ENCODE measurements at regions not wholly inside any gene's neighbourhood (a gene's known extent, or its start where the extent isn't known, plus 50 kb on each side); places are given as distances from the start of the nearest gene placed in this dataset.

- TF ChIP-seq, protein P1, sequence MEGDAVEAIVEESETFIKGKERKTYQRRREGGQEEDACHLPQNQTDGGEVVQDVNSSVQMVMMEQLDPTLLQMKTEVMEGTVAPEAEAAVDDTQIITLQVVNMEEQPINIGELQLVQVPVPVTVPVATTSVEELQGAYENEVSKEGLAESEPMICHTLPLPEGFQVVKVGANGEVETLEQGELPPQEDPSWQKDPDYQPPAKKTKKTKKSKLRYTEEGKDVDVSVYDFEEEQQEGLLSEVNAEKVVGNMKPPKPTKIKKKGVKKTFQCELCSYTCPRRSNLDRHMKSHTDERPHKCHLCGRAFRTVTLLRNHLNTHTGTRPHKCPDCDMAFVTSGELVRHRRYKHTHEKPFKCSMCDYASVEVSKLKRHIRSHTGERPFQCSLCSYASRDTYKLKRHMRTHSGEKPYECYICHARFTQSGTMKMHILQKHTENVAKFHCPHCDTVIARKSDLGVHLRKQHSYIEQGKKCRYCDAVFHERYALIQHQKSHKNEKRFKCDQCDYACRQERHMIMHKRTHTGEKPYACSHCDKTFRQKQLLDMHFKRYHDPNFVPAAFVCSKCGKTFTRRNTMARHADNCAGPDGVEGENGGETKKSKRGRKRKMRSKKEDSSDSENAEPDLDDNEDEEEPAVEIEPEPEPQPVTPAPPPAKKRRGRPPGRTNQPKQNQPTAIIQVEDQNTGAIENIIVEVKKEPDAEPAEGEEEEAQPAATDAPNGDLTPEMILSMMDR (IDR thresholded peaks at IDR 0.05 in 4 of 5, conservative IDR thresholded peaks at IDR 0.05 in 1 of 5): no peak
- no peak for TF ChIP-seq POLR2A (IDR thresholded peaks at IDR 0.05)
These were observed 352.0 kb downstream of the HHIPL2 start for GRCh38 chr1:222195857-222196256.
